ENCODE measurements at regions not wholly inside any gene's neighbourhood (a gene's known extent, or its start where the extent isn't known, plus 50 kb on each side); places are given as distances from the start of the nearest gene placed in this dataset.

DNA sequence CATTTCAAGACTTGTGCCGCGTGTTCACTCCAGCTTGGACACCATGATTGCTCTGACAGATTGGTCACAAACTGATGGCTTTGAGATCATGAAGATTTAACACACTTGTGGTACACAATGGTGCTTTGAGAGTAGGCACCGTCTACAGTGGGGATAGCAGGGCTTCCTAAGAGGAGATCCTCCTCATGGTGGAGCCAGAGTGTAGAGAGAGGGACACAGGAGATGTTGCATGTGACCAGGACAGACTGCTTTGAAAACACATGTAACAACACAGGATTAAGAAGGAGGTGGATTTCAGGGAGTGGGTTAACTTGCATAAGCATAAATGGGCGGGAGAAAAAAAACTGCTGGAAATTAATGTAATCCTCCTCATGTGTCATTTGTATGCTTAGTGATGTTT is 95.7 kb upstream of the LINC00305 start:
- TF ChIP-seq ZNF446 (CRISPR knock-in tag; IDR thresholded peaks at IDR 0.05) (no peak), POLR2A (IDR thresholded peaks at IDR 0.05; ENCODE audit: insufficient read depth in 1 of 2, low read depth in 2 of 2, low read length in 2 of 2) (no peak), ZNF350 (CRISPR knock-in tag; IDR thresholded peaks at IDR 0.05; ENCODE audit: borderline replicate concordance, low read depth) (no peak)
- TF ChIP-seq, protein P1, sequence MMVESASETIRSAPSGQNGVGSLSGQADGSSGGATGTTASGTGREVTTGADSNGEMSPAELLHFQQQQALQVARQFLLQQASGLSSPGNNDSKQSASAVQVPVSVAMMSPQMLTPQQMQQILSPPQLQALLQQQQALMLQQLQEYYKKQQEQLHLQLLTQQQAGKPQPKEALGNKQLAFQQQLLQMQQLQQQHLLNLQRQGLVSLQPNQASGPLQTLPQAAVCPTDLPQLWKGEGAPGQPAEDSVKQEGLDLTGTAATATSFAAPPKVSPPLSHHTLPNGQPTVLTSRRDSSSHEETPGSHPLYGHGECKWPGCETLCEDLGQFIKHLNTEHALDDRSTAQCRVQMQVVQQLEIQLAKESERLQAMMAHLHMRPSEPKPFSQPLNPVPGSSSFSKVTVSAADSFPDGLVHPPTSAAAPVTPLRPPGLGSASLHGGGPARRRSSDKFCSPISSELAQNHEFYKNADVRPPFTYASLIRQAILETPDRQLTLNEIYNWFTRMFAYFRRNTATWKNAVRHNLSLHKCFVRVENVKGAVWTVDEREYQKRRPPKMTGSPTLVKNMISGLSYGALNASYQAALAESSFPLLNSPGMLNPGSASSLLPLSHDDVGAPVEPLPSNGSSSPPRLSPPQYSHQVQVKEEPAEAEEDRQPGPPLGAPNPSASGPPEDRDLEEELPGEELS (CRISPR knock-in tag; IDR thresholded peaks at IDR 0.05), result no peak
